K562 (cell line): ENCODE measurements at regions not wholly inside any gene's neighbourhood (a gene's known extent, or its start where the extent isn't known, plus 50 kb on each side); places are given as distances from the start of the nearest gene placed in this dataset.

Experiments used
- ATAC-seq: fragments of 200-7000 bp; cut with Tn5 transposase; 3 replicates; pipeline ENCODE4 v1.9.1; 2020; ENCODE audit warnings: moderate library complexity
- BruUV-seq: library from RNA; stranded (reverse); fragments of 400-500 nt; replicated peaks from 2 replicates; lab custom pipeline; 2021; lab: Mats Ljungman, UMichigan
- CTCF ChIA-PET: fragments of 300-600 bp; formaldehyde crosslinking; extraction: SDS; loops from one replicate; lab custom pipeline; 2021; ENCODE audit warnings: low intra/inter-chr PET ratio; lab: Yijun Ruan, JAX
- POLR2A ChIA-PET: fragments of 300-600, 350-650 bp; sonication (Branson Sonifier 250); formaldehyde crosslinking; extraction: SDS; loops from one replicate; lab custom pipeline; 2021; ENCODE audit warnings: antibody characterized with exemption, inconsistent platforms; lab: Yijun Ruan, JAX
- DNase-seq, 4 experiments: peaks; one replicate each; pipeline versions ENCODE4 v3.0.0 to v3.0.0-alpha.2; 2011 to 2018; ENCODE audit warnings: low spot score in 3 of 4, mixed read lengths in 3 of 4; ENCODE audit errors: extremely low read depth in 1 of 4
- FAIRE-seq: peaks from 2 replicates; lab custom pipeline; 2011; peaks lifted over from hg19 to GRCh38; lab: Jason Lieb, UNC
- H2AFZ ChIP-seq: 2 replicates; pipeline ENCODE4 v1.6.0; 2011; ENCODE audit warnings: low read depth, low read length, control low read depth, inconsistent platforms
- H3K27ac ChIP-seq: fragments of 200-600 bp; 3 replicates; pipeline ENCODE4 v1.8.0; 2011; ENCODE audit warnings: low read depth, mild to moderate bottlenecking, control low read depth, inconsistent platforms, low read length, moderate library complexity, mixed read lengths; ENCODE audit errors: extremely low read depth
- H3K27me3 ChIP-seq, 2 experiments: fragments of 300-600 bp in 1 of 2; 2 replicates in 1 of 2; 3 replicates in 1 of 2; pipeline versions ENCODE4 v1.6.0 to v1.8.0; 2011; ENCODE audit warnings: inconsistent platforms in 2 of 2, low read length in 2 of 2, mild to moderate bottlenecking in 1 of 2, mixed read lengths in 1 of 2, moderate library complexity in 1 of 2; ENCODE audit not compliant: control insufficient read depth in 2 of 2, insufficient read depth in 2 of 2
- H3K36me3 ChIP-seq: fragments of 300-600 bp; 3 replicates; pipeline ENCODE4 v1.8.0; 2011; ENCODE audit warnings: mild to moderate bottlenecking, low read length, inconsistent platforms; ENCODE audit not compliant: control insufficient read depth, insufficient read depth
- H3K4me1 ChIP-seq, 2 experiments: fragments of 200-600 bp in 1 of 2; replicated peaks in 1 of 2; 2 replicates in 1 of 2; 3 replicates in 1 of 2; pipeline versions ENCODE4 v1.5.1 to v1.8.0; 2011; ENCODE audit warnings: inconsistent platforms in 2 of 2, low read length in 2 of 2, mild to moderate bottlenecking in 1 of 2, mixed read lengths in 1 of 2, moderate library complexity in 1 of 2; ENCODE audit not compliant: control insufficient read depth in 2 of 2, insufficient read depth in 2 of 2
- H3K4me2 ChIP-seq: 2 replicates; pipeline ENCODE4 v1.6.1; 2011; ENCODE audit warnings: low read length, control low read depth, inconsistent platforms, mixed read lengths; ENCODE audit not compliant: insufficient read depth
- H3K4me3 ChIP-seq: fragments of 200-600 bp; sonication (generic), shearing (Covaris generic); 2 replicates; pipeline ENCODE4 v1.5.1; 2016; ENCODE audit warnings: control low read depth, inconsistent platforms
- H3K79me2 ChIP-seq: fragments of 200-600 bp; 3 replicates; pipeline ENCODE4 v1.8.0; 2011; ENCODE audit warnings: low read length, inconsistent platforms; ENCODE audit not compliant: control insufficient read depth, insufficient read depth
- H3K9ac ChIP-seq, 2 experiments: 2 replicates each; pipeline versions ENCODE4 v1.6.0 to v1.6.1; 2011; ENCODE audit warnings: low read depth in 2 of 2, low read length in 2 of 2, control low read depth in 1 of 2, inconsistent platforms in 1 of 2, mild to moderate bottlenecking in 1 of 2, mixed read lengths in 1 of 2; ENCODE audit not compliant: insufficient read depth in 1 of 2
- H3K9me1 ChIP-seq: one replicate; pipeline ENCODE4 v1.6.0; 2011; ENCODE audit warnings: inconsistent platforms, mild to moderate bottlenecking, low read length, moderate library complexity; ENCODE audit not compliant: control insufficient read depth, insufficient read depth
- H3K9me3 ChIP-seq: replicated peaks from 2 replicates; pipeline ENCODE4 v1.5.1; 2011; ENCODE audit warnings: low read depth, low read length, inconsistent platforms; ENCODE audit not compliant: control insufficient read depth, insufficient read depth
- H4K20me1 ChIP-seq: replicated peaks from 2 replicates; pipeline ENCODE4 v1.6.1; 2011; ENCODE audit warnings: low read length, inconsistent platforms, mixed read lengths; ENCODE audit not compliant: control insufficient read depth, insufficient read depth
- BACH1 ChIP-seq: fragments of 200-800 bp; sonication (Bioruptor generic); IDR thresholded peaks from 2 replicates; pipeline ENCODE4 v1.6.1; 2016; ENCODE audit warnings: missing genetic modification characterization, missing compliant biosample characterization
- CBX8 ChIP-seq: fragments of 200-600 bp; sonication (generic); IDR thresholded peaks from 2 replicates; pipeline ENCODE4 v1.6.1; 2012; ENCODE audit warnings: borderline replicate concordance, mixed run types, low read depth, mild to moderate bottlenecking, moderate library complexity, mixed read lengths, low read length, control low read depth, inconsistent platforms; ENCODE audit not compliant: poor library complexity, severe bottlenecking; ENCODE audit errors: extremely low read depth
- GABPA ChIP-seq: fragments of 200-800 bp; sonication (Bioruptor generic); conservative IDR thresholded peaks from 2 replicates; pipeline ENCODE4 v1.6.1; 2016; ENCODE audit warnings: low read depth, missing genetic modification characterization, missing compliant biosample characterization
- ID3 ChIP-seq, 2 experiments: fragments of 250-450 bp in 1 of 2; fragments of 450-650 bp in 1 of 2; sonication (Bioruptor Pico) in 1 of 2; IDR thresholded peaks; 2 replicates each; pipeline versions ENCODE4 v1.6.1 to v1.8.0; 2016 to 2021; ENCODE audit warnings: mild to moderate bottlenecking in 2 of 2, moderate library complexity in 2 of 2, missing compliant biosample characterization in 1 of 2, missing genetic modification characterization in 1 of 2
- MITF ChIP-seq: IDR thresholded peaks from 2 replicates; pipeline ENCODE4 v1.6.1; 2014; ENCODE audit warnings: antibody characterized with exemption
- PTBP1 ChIP-seq: fragments of 200-400 bp; formaldehyde crosslinking; IDR thresholded peaks from 2 replicates; pipeline ENCODE4 v1.6.1; 2017; ENCODE audit warnings: low read depth, low read length
- RAD21 ChIP-seq, 2 experiments: fragments of 250-450 bp in 1 of 2; fragments of 450-650 bp in 1 of 2; sonication (Bioruptor Pico) in 1 of 2; formaldehyde crosslinking in 1 of 2; IDR thresholded peaks in 1 of 2; conservative IDR thresholded peaks in 1 of 2; 2 replicates each; pipeline versions ENCODE4 v1.4.0 to v1.8.0; 2020 to 2022; ENCODE audit warnings: mild to moderate bottlenecking in 2 of 2, moderate library complexity in 1 of 2
- SMC3 ChIP-seq: conservative IDR thresholded peaks from 2 replicates; pipeline ENCODE4 v1.6.1; 2011; ENCODE audit warnings: low read depth, low read length, improper control_type of control experiment; ENCODE audit not compliant: insufficient read depth
- ZFP91 ChIP-seq: sonication (generic); formaldehyde crosslinking; IDR thresholded peaks from 2 replicates; pipeline ENCODE4 v1.8.0; 2022; ENCODE audit warnings: mild to moderate bottlenecking, missing genetic modification reagents
- WGBS: fragments of 100-300 bp; shearing (Covaris generic); methylation state at CpG from one replicate; pipeline ENCODE4 v1.1.6; 2016; ENCODE audit warnings: low coverage, mixed read lengths; ENCODE audit not compliant: insufficient coverage; ENCODE audit errors: missing lambda C conversion rate; 5-methylcytosine and 5-hydroxymethylcytosine counted together
- in situ Hi-C: fragments of 300-500 bp; cut with MboI; formaldehyde crosslinking; loops from 4 replicates; pipeline ENCODE4 v1.15.0; 2018; ENCODE audit warnings: inconsistent platforms, mixed read lengths
- intact Hi-C: fragments of 100-400 bp; cut with micrococcal nuclease; formaldehyde crosslinking; loops from 2 replicates; pipeline ENCODE4 v1.14.2; 2022

- no TSS peak for BruUV-seq
- H3K9ac ChIP-seq = no peak overlapping the region
- H3K9me1 ChIP-seq = no peaks in the 10 kb centered on the region
- 0% methylated on average over 3 of the region's 3 CpGs for WGBS
- H3K4me1 ChIP-seq = no peaks in the 10 kb centered on the region
- DNase-seq (no peak), FAIRE-seq (no peak), ATAC-seq (no peak)
- no peak overlapping the region for H3K27ac ChIP-seq
- no peaks in the 10 kb centered on the region for H3K9me3 ChIP-seq
- no peaks in the 10 kb centered on the region for H4K20me1 ChIP-seq
- in situ Hi-C loops = no loop called here
- no peak overlapping the region for H2AFZ ChIP-seq
- no peaks in the 10 kb centered on the region for H3K79me2 ChIP-seq
- CTCF ChIA-PET = no interaction called here
- no peak overlapping the region for H3K4me2 ChIP-seq
- intact Hi-C loops = loop anchor here (2.0 to 10.0 kb wide), 2 partner anchors 313 to 389 kb away; no protein-coding TSS in a partner anchor
- POLR2A ChIA-PET = no interaction called here
- H3K27me3 ChIP-seq = peaks cover 7 to 8% of the 10 kb centered on the region in 2 experiments; a peak in 3 of 5 replicates
- H3K4me3 ChIP-seq = no peak overlapping the region
- H3K36me3 ChIP-seq = no peaks in the 10 kb centered on the region
- TF ChIP-seq PTBP1 (no peak), BACH1 (tag) (no peak), CBX8 (no peak)
Measured at GRCh38 chr16:73565925-73566324, 518.0 kb upstream of the ZFHX3 start.

- BruUV-seq = no TSS peak
- no peaks in the 10 kb centered on the region for H3K9me3 ChIP-seq
- H3K9ac ChIP-seq = no peak overlapping the region
- no peak overlapping the region for H3K4me3 ChIP-seq
- H4K20me1 ChIP-seq = no peaks in the 10 kb centered on the region
- no peak for FAIRE-seq
- DNase-seq = peak in 1 of 4 experiments; percentile 21
- no peaks in the 10 kb centered on the region for H3K79me2 ChIP-seq
- ChIA-PET CTCF (no interaction called here), POLR2A (no interaction called here)
- no peaks in the 10 kb centered on the region for H3K36me3 ChIP-seq
- intact Hi-C loops (loop anchor here (2.0 to 10.0 kb wide), 2 partner anchors 314 to 390 kb away; no protein-coding TSS in a partner anchor), in situ Hi-C loops (no loop called here)
- ATAC-seq = 0 out of 3 replicates have a peak, but pooled peaks have one; percentile 51
- no peak overlapping the region for H3K27ac ChIP-seq
- no peaks in the 10 kb centered on the region for H3K9me1 ChIP-seq
- H2AFZ ChIP-seq = no peak overlapping the region
- WGBS = 0% methylated on average over 6 of the region's 7 CpGs
- no peak overlapping the region for H3K4me2 ChIP-seq
- H3K4me1 ChIP-seq = no peaks in the 10 kb centered on the region
- peaks cover 7 to 8% of the 10 kb centered on the region in 2 experiments; a peak in 3 of 5 replicates for H3K27me3 ChIP-seq
- TF ChIP-seq SMC3 = 0 out of 2 replicates have a peak, but pooled peaks have one; percentile 28
- TF ChIP-seq ID3 (CRISPR knock-in tag; IDR thresholded peaks at IDR 0.05) = no peak
- no peak for TF ChIP-seq ID3 (tag; IDR thresholded peaks at IDR 0.05)
- no peak for TF ChIP-seq GABPA (tag)
- TF ChIP-seq MITF = no peak
- TF ChIP-seq ZFP91 = no peak
- TF ChIP-seq RAD21 (CRISPR knock-in tag; conservative IDR thresholded peaks at IDR 0.05 in 1 of 2, IDR thresholded peaks at IDR 0.05 in 1 of 2) = peak; percentile 31 to 45; a peak in 3 of 4 replicates
Measured at GRCh38 chr16:73565263-73565662, 517.3 kb upstream of the ZFHX3 start.
